ENCODE measurements at regions not wholly inside any gene's neighbourhood (a gene's known extent, or its start where the extent isn't known, plus 50 kb on each side); places are given as distances from the start of the nearest gene placed in this dataset.

- DNase-seq (ENCODE audit: low read depth) = no peak
- no peak overlapping the region for H3K4me3 ChIP-seq (ENCODE audit: low read depth, low read length)
- no peak for TF ChIP-seq CTCF (IDR thresholded peaks at IDR 0.05; ENCODE audit: insufficient read depth, low read depth, low read length)
Measured at GRCh38 chrX:34879346-34879745, 63.2 kb upstream of the FAM47B start.

- DNase-seq (ENCODE audit: low read depth) = no peak
- no peak overlapping the region for H3K4me3 ChIP-seq (ENCODE audit: low read depth, low read length)
- TF ChIP-seq CTCF (IDR thresholded peaks at IDR 0.05; ENCODE audit: insufficient read depth, low read depth, low read length) = no peak
Measured at GRCh38 chrX:34879886-34880285, 62.7 kb upstream of the FAM47B start.

- DNase-seq (ENCODE audit: low read depth) = no peak
- no peak for TF ChIP-seq CTCF (IDR thresholded peaks at IDR 0.05; ENCODE audit: insufficient read depth, low read depth, low read length)
- H3K4me3 ChIP-seq (ENCODE audit: low read depth, low read length) = no peak overlapping the region
Measured at GRCh38 chrX:34880656-34881055, 61.9 kb upstream of the FAM47B start.

- DNase-seq (ENCODE audit: low read depth) = no peak
- no peak for TF ChIP-seq CTCF (IDR thresholded peaks at IDR 0.05; ENCODE audit: insufficient read depth, low read depth, low read length)
Measured at GRCh38 chrX:34881671-34882070, 60.9 kb upstream of the FAM47B start.

GRCh38 chrX:34884817-34885216 is 57.8 kb upstream of the FAM47B start:
- DNase-seq (ENCODE audit: low read depth) = peak; percentile 62
- no peak overlapping the region for H3K4me3 ChIP-seq (ENCODE audit: low read depth, low read length)
- TF ChIP-seq CTCF (IDR thresholded peaks at IDR 0.05; ENCODE audit: insufficient read depth, low read depth, low read length) = no peak

More at GRCh38 chrX:34881671-34882070, 60.9 kb upstream of the FAM47B start:
- H3K4me3 ChIP-seq (ENCODE audit: low read depth, low read length) = no peak overlapping the region

- DNase-seq (ENCODE audit: low read depth) = no peak
- no peak overlapping the region for H3K4me3 ChIP-seq (ENCODE audit: low read depth, low read length)
- TF ChIP-seq CTCF (IDR thresholded peaks at IDR 0.05; ENCODE audit: insufficient read depth, low read depth, low read length) = no peak
Measured at GRCh38 chrX:34886011-34886410, 56.6 kb upstream of the FAM47B start.

GRCh38 chrX:34891391-34891790 is 51.2 kb upstream of the FAM47B start:
- no peak for TF ChIP-seq CTCF (IDR thresholded peaks at IDR 0.05; ENCODE audit: insufficient read depth, low read depth, low read length)
- DNase-seq (ENCODE audit: low read depth) = no peak
- H3K4me3 ChIP-seq (ENCODE audit: low read depth, low read length) = no peak overlapping the region
